Left renal cortex interstitium (tissue), 4 donors: ENCODE measurements at regions not wholly inside any gene's neighbourhood (a gene's known extent, or its start where the extent isn't known, plus 50 kb on each side); places are given as distances from the start of the nearest gene placed in this dataset.

Source experiments
- DNase-seq, 4 donors: peaks; one replicate each; pipeline ENCODE4 v3.0.0-alpha.2; 2013; ENCODE audit warnings: low read depth in 4 of 4, low spot score in 2 of 4, missing footprints in 1 of 4

- no peak for DNase-seq
Observed at GRCh38 chr19:30082168-30082567, 140.1 kb downstream of the URI1 start.

GRCh38 chr19:30082611-30083010, 140.6 kb downstream of the URI1 start:
- DNase-seq: no peak

- no peak for DNase-seq
Observed at GRCh38 chr19:30083125-30083681, 141.2 kb downstream of the URI1 start.

GRCh38 chr19:30083701-30084156, 141.7 kb downstream of the URI1 start:
- no peak for DNase-seq

- no peak for DNase-seq
Observed at GRCh38 chr19:30084390-30084819, 142.4 kb downstream of the URI1 start.

GRCh38 chr19:30085394-30085793, 143.4 kb downstream of the URI1 start:
- no peak for DNase-seq

GRCh38 chr19:30086220-30086619, 144.2 kb downstream of the URI1 start:
- no peak for DNase-seq

GRCh38 chr19:30086916-30087315, 144.9 kb downstream of the URI1 start:
- no peak for DNase-seq

GRCh38 chr19:30087381-30088138, 145.5 kb downstream of the URI1 start:
- no peak for DNase-seq

- DNase-seq: no peak
Observed at GRCh38 chr19:30088567-30088966, 146.5 kb downstream of the URI1 start.

- DNase-seq: no peak
Observed at GRCh38 chr19:30089086-30089665, 147.1 kb downstream of the URI1 start.

- no peak for DNase-seq
Observed at GRCh38 chr19:30090476-30090875, 148.4 kb downstream of the URI1 start.

- no peak for DNase-seq
Observed at GRCh38 chr19:30090963-30091362, 148.9 kb downstream of the URI1 start.

- DNase-seq: no peak
Observed at GRCh38 chr19:30091456-30091855, 149.4 kb downstream of the URI1 start.

- no peak for DNase-seq
Observed at GRCh38 chr19:30091856-30092255, 149.8 kb downstream of the URI1 start.

GRCh38 chr19:30092721-30093569, 150.9 kb downstream of the URI1 start:
- no peak for DNase-seq

GRCh38 chr19:30093966-30094755, 152.1 kb downstream of the URI1 start:
- no peak for DNase-seq

GRCh38 chr19:30094756-30095140, 152.7 kb downstream of the URI1 start:
- no peak for DNase-seq

- DNase-seq: no peak
Observed at GRCh38 chr19:30095171-30095570, 153.1 kb downstream of the URI1 start.

GRCh38 chr19:30096596-30097370, 154.7 kb downstream of the URI1 start:
- no peak for DNase-seq
